KOPT-K1 (cell line): ENCODE measurements at regions not wholly inside any gene's neighbourhood (a gene's known extent, or its start where the extent isn't known, plus 50 kb on each side); places are given as distances from the start of the nearest gene placed in this dataset.
"Not testable (repeated sequence)": the region's sequence is repeated elsewhere in the genome, so short reads cannot be mapped to it uniquely, and the experiment has no call there.

ENCODE experiments used
- H3K27ac ChIP-seq: fragments of 200-600 bp; sonication (generic); 2 replicates; pipeline ENCODE4 v1.5.1; 2016; ENCODE audit warnings: antibody characterized with exemption, mild to moderate bottlenecking, low read depth, low read length; ENCODE audit not compliant: poor library complexity, severe bottlenecking
- H3K36me3 ChIP-seq: fragments of 200-600 bp; sonication (generic); 2 replicates; pipeline ENCODE4 v1.5.1; 2017; ENCODE audit warnings: antibody characterized with exemption, mild to moderate bottlenecking, low read length, moderate library complexity; ENCODE audit not compliant: insufficient read depth
- H3K9me3 ChIP-seq: fragments of 200-600 bp; sonication (generic); 2 replicates; pipeline ENCODE4 v1.5.1; 2017; ENCODE audit warnings: antibody characterized with exemption, low read length, mild to moderate bottlenecking; ENCODE audit not compliant: insufficient read depth, poor library complexity, severe bottlenecking

GRCh38 chr21:13981176-13982087, 229.3 kb downstream of the LIPI start:
- H3K9me3 ChIP-seq, H3K36me3 ChIP-seq, H3K27ac ChIP-seq: not testable (repeated sequence)

GRCh38 chr21:13980115-13980662, 230.6 kb downstream of the LIPI start:
- peak overlapping the region; percentile 59 for H3K27ac ChIP-seq
- not testable (repeated sequence) for H3K36me3 ChIP-seq, H3K9me3 ChIP-seq

GRCh38 chr21:13979608-13980007, 231.1 kb downstream of the LIPI start:
- H3K27ac ChIP-seq, result peak overlapping the region; percentile 59
- not testable (repeated sequence) for H3K9me3 ChIP-seq, H3K36me3 ChIP-seq

- H3K9me3 ChIP-seq, H3K27ac ChIP-seq, H3K36me3 ChIP-seq: not testable (repeated sequence)
These were observed 236.2 kb downstream of the LIPI start for GRCh38 chr21:13974582-13974981.

- not testable (repeated sequence) for H3K27ac ChIP-seq, H3K9me3 ChIP-seq, H3K36me3 ChIP-seq
These were observed 240.9 kb downstream of the LIPI start for GRCh38 chr21:13969853-13970252.

- H3K36me3 ChIP-seq, H3K9me3 ChIP-seq, H3K27ac ChIP-seq: not testable (repeated sequence)
These were observed 241.8 kb downstream of the LIPI start for GRCh38 chr21:13969002-13969401.

- H3K9me3 ChIP-seq, H3K36me3 ChIP-seq, H3K27ac ChIP-seq: not testable (repeated sequence)
These were observed 247.5 kb downstream of the LIPI start for GRCh38 chr21:13963259-13963658.

GRCh38 chr21:13937236-13937635, 273.5 kb downstream of the LIPI start:
- Histone ChIP-seq H3K27ac (no peak overlapping the region), H3K36me3 (peaks cover 22% of the 10 kb centered on the region; the same call in 1 of the 2 replicates), H3K9me3 (peaks cover 23% of the 10 kb centered on the region)

- H3K27ac ChIP-seq, result not testable (repeated sequence)
- peaks cover 23% of the 10 kb centered on the region for H3K9me3 ChIP-seq
- H3K36me3 ChIP-seq, result peaks cover 22% of the 10 kb centered on the region; the same call in 1 of the 2 replicates
These were observed 274.5 kb downstream of the LIPI start for GRCh38 chr21:13936033-13936937.

- Histone ChIP-seq H3K9me3 (peaks cover 23% of the 10 kb centered on the region), H3K36me3 (peaks cover 22% of the 10 kb centered on the region; the same call in 1 of the 2 replicates)
- H3K27ac ChIP-seq, result not testable (repeated sequence)
These were observed 275.2 kb downstream of the LIPI start for GRCh38 chr21:13935396-13936032.

GRCh38 chr21:13934887-13935342, 275.8 kb downstream of the LIPI start:
- H3K27ac ChIP-seq, result not testable (repeated sequence)
- H3K36me3 ChIP-seq, result peaks cover 22% of the 10 kb centered on the region; the same call in 1 of the 2 replicates
- H3K9me3 ChIP-seq, result peaks cover 23% of the 10 kb centered on the region

- not testable (repeated sequence) for H3K36me3 ChIP-seq, H3K9me3 ChIP-seq, H3K27ac ChIP-seq
These were observed 287.6 kb downstream of the LIPI start for GRCh38 chr21:13923175-13923574.

- H3K27ac ChIP-seq, H3K9me3 ChIP-seq, H3K36me3 ChIP-seq: not testable (repeated sequence)
These were observed 289.3 kb downstream of the LIPI start for GRCh38 chr21:13921455-13921854.

- H3K36me3 ChIP-seq, H3K9me3 ChIP-seq, H3K27ac ChIP-seq: not testable (repeated sequence)
These were observed 297.8 kb downstream of the POTED start for GRCh38 chr21:13907385-13907784.
